ENCODE measurements at regions not wholly inside any gene's neighbourhood (a gene's known extent, or its start where the extent isn't known, plus 50 kb on each side); places are given as distances from the start of the nearest gene placed in this dataset.

- no peak for DNase-seq
Measured at GRCh38 chr5:54740141-54740540, 222.6 kb downstream of the SNX18 start.

- no peak for DNase-seq
Measured at GRCh38 chr5:54739371-54739770, 221.8 kb downstream of the SNX18 start.

- DNase-seq, result no peak
Measured at GRCh38 chr5:54738973-54739367, 221.4 kb downstream of the SNX18 start.

- no peak for DNase-seq
Measured at GRCh38 chr5:54738118-54738972, 220.8 kb downstream of the SNX18 start.

- DNase-seq, result no peak
Measured at GRCh38 chr5:54736003-54736797, 218.6 kb downstream of the SNX18 start.

GRCh38 chr5:54733101-54733500 lies 215.5 kb downstream of the SNX18 start:
- no peak for DNase-seq

- no peak for DNase-seq
Measured at GRCh38 chr5:54732108-54732507, 214.5 kb downstream of the SNX18 start.

GRCh38 chr5:54728588-54728915 lies 211.0 kb downstream of the SNX18 start:
- DNase-seq, result no peak

- DNase-seq, result no peak
Measured at GRCh38 chr5:54727874-54728587, 210.5 kb downstream of the SNX18 start.

GRCh38 chr5:54725391-54726280 lies 208.1 kb downstream of the SNX18 start:
- no peak for DNase-seq

GRCh38 chr5:54722846-54723433 lies 205.4 kb downstream of the SNX18 start:
- DNase-seq, result no peak

GRCh38 chr5:54721951-54722654 lies 204.5 kb downstream of the SNX18 start:
- DNase-seq, result no peak

- DNase-seq, result no peak
Measured at GRCh38 chr5:54721116-54721515, 203.6 kb downstream of the SNX18 start.

GRCh38 chr5:54720341-54720740 lies 202.8 kb downstream of the SNX18 start:
- no peak for DNase-seq

- DNase-seq, result peak in 1 of 5 experiments; percentile 58
Measured at GRCh38 chr5:54719384-54720283, 202.1 kb downstream of the SNX18 start.

GRCh38 chr5:54718656-54719055 lies 201.1 kb downstream of the SNX18 start:
- DNase-seq, result no peak

GRCh38 chr5:54717870-54718269 lies 200.3 kb downstream of the SNX18 start:
- peak in 1 of 5 experiments; percentile 94 for DNase-seq

- peak in 1 of 5 experiments; percentile 90 for DNase-seq
Measured at GRCh38 chr5:54717459-54717858, 199.9 kb downstream of the SNX18 start.

- no peak for DNase-seq
Measured at GRCh38 chr5:54713923-54714581, 196.5 kb downstream of the SNX18 start.

- no peak for DNase-seq
Measured at GRCh38 chr5:54709096-54709495, 191.5 kb downstream of the SNX18 start.
